Cardiac fibroblast (primary cell): ENCODE measurements at regions not wholly inside any gene's neighbourhood (a gene's known extent, or its start where the extent isn't known, plus 50 kb on each side); places are given as distances from the start of the nearest gene placed in this dataset.
A peak's percentile ranks its signal among the peaks of the same experiment; 100 is the strongest.

ENCODE experiments used
- DNase-seq, 2 donors: peaks; one replicate each; pipeline versions ENCODE4 v3.0.0 to v3.0.0-alpha.2; 2010; ENCODE audit warnings: low read depth in 2 of 2
- H3K4me3 ChIP-seq, 2 donors: replicated peaks in 1 of 2; 1 replicate in 1 of 2; 2 replicates in 1 of 2; pipeline ENCODE4 v1.5.1; 2011; ENCODE audit warnings: low read depth in 2 of 2, low read length in 2 of 2, mild to moderate bottlenecking in 2 of 2, moderate library complexity in 1 of 2
- CTCF ChIP-seq: IDR thresholded peaks from one replicate; pipeline ENCODE4 v1.5.1; 2011; ENCODE audit warnings: low read depth, mild to moderate bottlenecking, low read length, inconsistent platforms

- DNase-seq = peak; percentile 5 to 70
- no peak overlapping the region for H3K4me3 ChIP-seq
Measured at GRCh38 chr3:153734777-153735551, 386.2 kb upstream of the ARHGEF26 start.

GRCh38 chr3:153740109-153740508, 381.1 kb upstream of the ARHGEF26 start:
- no peak for DNase-seq
- no peak overlapping the region for H3K4me3 ChIP-seq
- TF ChIP-seq CTCF = no peak

More at GRCh38 chr3:153734777-153735551, 386.2 kb upstream of the ARHGEF26 start:
- no peak for TF ChIP-seq CTCF

- no peak for DNase-seq
- no peak for TF ChIP-seq CTCF
- no peak overlapping the region for H3K4me3 ChIP-seq
Measured at GRCh38 chr3:153744889-153745288, 376.3 kb upstream of the ARHGEF26 start.

- no peak for DNase-seq
- no peak overlapping the region for H3K4me3 ChIP-seq
- TF ChIP-seq CTCF = no peak
Measured at GRCh38 chr3:153746211-153746610, 375.0 kb upstream of the ARHGEF26 start.

- H3K4me3 ChIP-seq = no peak overlapping the region
- DNase-seq = peak in 1 of 2 donors; percentile 42
- no peak for TF ChIP-seq CTCF
Measured at GRCh38 chr3:153749070-153749610, 372.1 kb upstream of the ARHGEF26 start.

GRCh38 chr3:153752405-153753027, 368.7 kb upstream of the ARHGEF26 start:
- no peak overlapping the region for H3K4me3 ChIP-seq
- peak in 1 of 2 donors; percentile 23 for DNase-seq
- TF ChIP-seq CTCF = no peak
